NT2/D1 (cell line): ENCODE measurements at regions not wholly inside any gene's neighbourhood (a gene's known extent, or its start where the extent isn't known, plus 50 kb on each side); places are given as distances from the start of the nearest gene placed in this dataset.

Experiments used
- SUZ12 ChIP-seq: IDR thresholded peaks from 2 replicates; pipeline ENCODE4 v1.6.1; 2011; ENCODE audit not compliant: insufficient read length, insufficient read depth; ENCODE audit errors: extremely low read depth
- YY1 ChIP-seq: IDR thresholded peaks from 2 replicates; pipeline ENCODE4 v1.6.1; 2011; ENCODE audit not compliant: insufficient read length, insufficient read depth
- ZNF274 ChIP-seq: IDR thresholded peaks from 2 replicates; pipeline ENCODE4 v1.6.1; 2011; ENCODE audit warnings: mild to moderate bottlenecking, low read depth, low read length

DNA sequence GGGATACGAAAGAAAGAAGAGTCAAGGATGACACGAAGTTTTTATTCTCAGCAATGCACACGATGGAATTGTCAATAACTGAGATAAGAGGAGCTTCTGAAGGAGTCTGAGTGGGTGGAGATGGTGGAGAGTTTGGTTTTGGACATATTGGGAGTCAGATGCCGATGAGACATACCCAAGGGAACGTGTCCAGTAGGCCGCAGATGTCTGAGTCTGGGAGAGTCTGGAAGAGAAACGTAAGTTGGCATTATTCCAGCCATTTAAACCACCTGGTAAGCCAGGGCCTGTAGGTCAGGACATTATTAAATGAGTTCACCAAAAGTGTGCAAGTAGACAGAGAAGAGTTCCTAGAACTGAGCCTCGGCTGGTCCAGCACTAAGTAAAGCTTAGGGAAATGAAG is 478.3 kb upstream of the CDH5 start:
- no peak for TF ChIP-seq YY1
- TF ChIP-seq SUZ12 = no peak
- no peak for TF ChIP-seq ZNF274
